HL-60 (cell line): ENCODE measurements at regions not wholly inside any gene's neighbourhood (a gene's known extent, or its start where the extent isn't known, plus 50 kb on each side); places are given as distances from the start of the nearest gene placed in this dataset.

Source experiments
- POLR2AphosphoS5 ChIP-seq: IDR thresholded peaks from 2 replicates; pipeline ENCODE4 v1.6.1; 2012; ENCODE audit warnings: low read depth
- TF ChIP-seq, protein P1 (sequence below): IDR thresholded peaks from one replicate; pipeline ENCODE4 v1.5.1; 2011; ENCODE audit warnings: low read length, control low read depth, inconsistent platforms; ENCODE audit not compliant: insufficient read depth

GRCh38 chr2:19560785-19561184, 202.4 kb upstream of the OSR1 start:
- TF ChIP-seq, protein P1, sequence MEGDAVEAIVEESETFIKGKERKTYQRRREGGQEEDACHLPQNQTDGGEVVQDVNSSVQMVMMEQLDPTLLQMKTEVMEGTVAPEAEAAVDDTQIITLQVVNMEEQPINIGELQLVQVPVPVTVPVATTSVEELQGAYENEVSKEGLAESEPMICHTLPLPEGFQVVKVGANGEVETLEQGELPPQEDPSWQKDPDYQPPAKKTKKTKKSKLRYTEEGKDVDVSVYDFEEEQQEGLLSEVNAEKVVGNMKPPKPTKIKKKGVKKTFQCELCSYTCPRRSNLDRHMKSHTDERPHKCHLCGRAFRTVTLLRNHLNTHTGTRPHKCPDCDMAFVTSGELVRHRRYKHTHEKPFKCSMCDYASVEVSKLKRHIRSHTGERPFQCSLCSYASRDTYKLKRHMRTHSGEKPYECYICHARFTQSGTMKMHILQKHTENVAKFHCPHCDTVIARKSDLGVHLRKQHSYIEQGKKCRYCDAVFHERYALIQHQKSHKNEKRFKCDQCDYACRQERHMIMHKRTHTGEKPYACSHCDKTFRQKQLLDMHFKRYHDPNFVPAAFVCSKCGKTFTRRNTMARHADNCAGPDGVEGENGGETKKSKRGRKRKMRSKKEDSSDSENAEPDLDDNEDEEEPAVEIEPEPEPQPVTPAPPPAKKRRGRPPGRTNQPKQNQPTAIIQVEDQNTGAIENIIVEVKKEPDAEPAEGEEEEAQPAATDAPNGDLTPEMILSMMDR: no peak
- TF ChIP-seq POLR2AphosphoS5: no peak
